ENCODE measurements at regions not wholly inside any gene's neighbourhood (a gene's known extent, or its start where the extent isn't known, plus 50 kb on each side); places are given as distances from the start of the nearest gene placed in this dataset.

- no peak for DNase-seq (ENCODE audit: low read depth in 2 of 2)
Measured at GRCh38 chr15:69712991-69713390, 260.4 kb downstream of the RPLP1 start.

- peak; percentile 32 to 52 for DNase-seq (ENCODE audit: low read depth in 2 of 2)
Measured at GRCh38 chr15:69713726-69714559, 261.3 kb downstream of the RPLP1 start.

- DNase-seq (ENCODE audit: low read depth in 2 of 2) = no peak
Measured at GRCh38 chr15:69715210-69715609, 262.6 kb downstream of the RPLP1 start.

- DNase-seq (ENCODE audit: low read depth in 2 of 2) = no peak
Measured at GRCh38 chr15:69718436-69718835, 265.8 kb downstream of the RPLP1 start.

GRCh38 chr15:69718916-69719315 is 266.3 kb downstream of the RPLP1 start:
- DNase-seq (ENCODE audit: low read depth in 2 of 2) = no peak

GRCh38 chr15:69719527-69720240 is 267.1 kb downstream of the RPLP1 start:
- DNase-seq (ENCODE audit: low read depth in 2 of 2) = peak; percentile 39 to 51

GRCh38 chr15:69720536-69720935 is 267.9 kb downstream of the RPLP1 start:
- no peak for DNase-seq (ENCODE audit: low read depth in 2 of 2)

GRCh38 chr15:69722924-69723323 is 270.3 kb downstream of the RPLP1 start:
- no peak for DNase-seq (ENCODE audit: low read depth in 2 of 2)

- DNase-seq (ENCODE audit: low read depth in 2 of 2) = no peak
Measured at GRCh38 chr15:69723404-69724096, 270.9 kb downstream of the RPLP1 start.

- DNase-seq (ENCODE audit: low read depth in 2 of 2) = no peak
Measured at GRCh38 chr15:69724333-69724732, 271.7 kb downstream of the RPLP1 start.

GRCh38 chr15:69725275-69725674 is 272.7 kb downstream of the RPLP1 start:
- DNase-seq (ENCODE audit: low read depth in 2 of 2) = no peak

GRCh38 chr15:69725957-69726356 is 273.3 kb downstream of the RPLP1 start:
- no peak for DNase-seq (ENCODE audit: low read depth in 2 of 2)

- DNase-seq (ENCODE audit: low read depth in 2 of 2) = no peak
Measured at GRCh38 chr15:69727121-69727924, 274.7 kb downstream of the RPLP1 start.

GRCh38 chr15:69729167-69729748 is 276.6 kb downstream of the RPLP1 start:
- DNase-seq (ENCODE audit: low read depth in 2 of 2) = peak; percentile 47 to 64

GRCh38 chr15:69730281-69731080 is 277.9 kb downstream of the RPLP1 start:
- no peak for DNase-seq (ENCODE audit: low read depth in 2 of 2)

GRCh38 chr15:69731081-69731330 is 278.4 kb downstream of the RPLP1 start:
- no peak for DNase-seq (ENCODE audit: low read depth in 2 of 2)

GRCh38 chr15:69731581-69731980 is 279.0 kb downstream of the RPLP1 start:
- no peak for DNase-seq (ENCODE audit: low read depth in 2 of 2)

- no peak for DNase-seq (ENCODE audit: low read depth in 2 of 2)
Measured at GRCh38 chr15:69732133-69732532, 279.5 kb downstream of the RPLP1 start.

GRCh38 chr15:69734699-69735098 is 282.1 kb downstream of the RPLP1 start:
- no peak for DNase-seq (ENCODE audit: low read depth in 2 of 2)

- DNase-seq (ENCODE audit: low read depth in 2 of 2) = no peak
Measured at GRCh38 chr15:69735121-69735520, 282.5 kb downstream of the RPLP1 start.

GRCh38 chr15:69736161-69736560 is 283.5 kb downstream of the RPLP1 start:
- no peak for DNase-seq (ENCODE audit: low read depth in 2 of 2)

All from stimulated activated CD8-positive, alpha-beta memory T cell treated with anti-CD3 and anti-CD28 coated beads, Interleukin-2, amount 100 ng/mL, for 48 hours (primary cell).